K562 (cell line): ENCODE measurements at regions not wholly inside any gene's neighbourhood (a gene's known extent, or its start where the extent isn't known, plus 50 kb on each side); places are given as distances from the start of the nearest gene placed in this dataset.

ENCODE experiments used
- CBX2 ChIP-seq: fragments of 200-600 bp; sonication (generic); IDR thresholded peaks from one replicate; pipeline ENCODE4 v1.6.1; 2012; ENCODE audit warnings: mild to moderate bottlenecking, low read length, inconsistent platforms; ENCODE audit not compliant: insufficient read depth, poor library complexity, severe bottlenecking
- ERF ChIP-seq: fragments of 450-650 bp; formaldehyde crosslinking; IDR thresholded peaks from 2 replicates; pipeline ENCODE4 v1.4.0; 2020; ENCODE audit warnings: mild to moderate bottlenecking, mixed read lengths
- L3MBTL2 ChIP-seq: fragments of 450-650 bp; IDR thresholded peaks from 2 replicates; pipeline ENCODE4 v1.6.1; 2016; ENCODE audit warnings: mild to moderate bottlenecking, moderate library complexity
- RFX1 ChIP-seq: fragments of 450-650 bp; IDR thresholded peaks from 2 replicates; pipeline ENCODE4 v1.6.1; 2016; ENCODE audit warnings: mild to moderate bottlenecking, moderate library complexity
- SMARCC2 ChIP-seq: fragments of 450-650 bp; IDR thresholded peaks from 2 replicates; pipeline ENCODE4 v1.6.1; 2017; ENCODE audit warnings: antibody characterized with exemption, moderate library complexity, mild to moderate bottlenecking, low read depth
- ZFPM2 ChIP-seq: fragments of 250-450 bp; sonication (Bioruptor Pico); IDR thresholded peaks from 2 replicates; pipeline ENCODE4 v1.5.1; 2022; ENCODE audit warnings: mild to moderate bottlenecking
- TF ChIP-seq, protein P1 (sequence below): sonication (generic); formaldehyde crosslinking; IDR thresholded peaks from 2 replicates; pipeline ENCODE4 v1.8.0; 2022; ENCODE audit warnings: mild to moderate bottlenecking, low read depth, missing genetic modification reagents
- TF ChIP-seq, protein P2 (sequence below), 2 experiments: IDR thresholded peaks; 2 replicates each; pipeline ENCODE4 v1.6.1; 2012; ENCODE audit warnings: improper control_type of control experiment in 2 of 2, low read depth in 2 of 2, low read length in 2 of 2, borderline replicate concordance in 1 of 2
- TF ChIP-seq, protein P3 (sequence below), 2 experiments: IDR thresholded peaks; 2 replicates each; pipeline ENCODE4 v1.6.1; 2011; ENCODE audit warnings: borderline replicate concordance in 1 of 2, control low read depth in 1 of 2, low read depth in 1 of 2, low read length in 1 of 2, mild to moderate bottlenecking in 1 of 2, mixed read lengths in 1 of 2, moderate library complexity in 1 of 2; ENCODE audit not compliant: insufficient read depth in 1 of 2, insufficient read length in 1 of 2, poor library complexity in 1 of 2, severe bottlenecking in 1 of 2; ENCODE audit errors: extremely low read depth in 1 of 2
- TF ChIP-seq, protein P4 (sequence below): fragments of 450-650 bp; formaldehyde crosslinking; IDR thresholded peaks from 2 replicates; pipeline ENCODE4 v1.4.0; 2020; ENCODE audit warnings: mild to moderate bottlenecking, moderate library complexity
- TF ChIP-seq, protein P5 (sequence below), 3 experiments: fragments of 200-800 bp in 1 of 3; sonication (Bioruptor generic) in 1 of 3; sonication (generic) in 1 of 3; formaldehyde crosslinking in 1 of 3; IDR thresholded peaks; 2 replicates each; pipeline versions ENCODE4 v1.6.1 to v1.8.0; 2016 to 2022; ENCODE audit warnings: mild to moderate bottlenecking in 2 of 3, missing compliant biosample characterization in 2 of 3, missing genetic modification characterization in 2 of 3, missing genetic modification reagents in 1 of 3

DNA sequence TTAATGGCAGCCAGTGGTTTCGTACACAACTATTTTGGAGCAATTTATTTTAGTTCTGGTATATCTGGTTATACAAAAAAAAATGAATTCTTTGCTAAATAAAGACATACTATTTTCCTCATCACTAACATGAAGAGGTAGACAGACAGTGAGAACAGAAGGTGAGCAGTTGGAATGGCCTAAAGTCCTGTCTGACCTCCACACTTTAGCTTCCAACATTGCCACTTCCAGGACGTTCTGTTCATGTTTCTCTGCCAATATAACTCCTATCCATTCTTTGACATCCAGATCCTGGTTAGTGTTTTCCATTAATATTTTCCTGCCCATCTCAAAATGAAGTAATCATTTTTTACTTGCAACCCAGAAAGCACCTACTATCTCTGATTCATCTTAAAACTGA, 112.9 kb upstream of the FRY start (continued):
- TF ChIP-seq, protein P1, sequence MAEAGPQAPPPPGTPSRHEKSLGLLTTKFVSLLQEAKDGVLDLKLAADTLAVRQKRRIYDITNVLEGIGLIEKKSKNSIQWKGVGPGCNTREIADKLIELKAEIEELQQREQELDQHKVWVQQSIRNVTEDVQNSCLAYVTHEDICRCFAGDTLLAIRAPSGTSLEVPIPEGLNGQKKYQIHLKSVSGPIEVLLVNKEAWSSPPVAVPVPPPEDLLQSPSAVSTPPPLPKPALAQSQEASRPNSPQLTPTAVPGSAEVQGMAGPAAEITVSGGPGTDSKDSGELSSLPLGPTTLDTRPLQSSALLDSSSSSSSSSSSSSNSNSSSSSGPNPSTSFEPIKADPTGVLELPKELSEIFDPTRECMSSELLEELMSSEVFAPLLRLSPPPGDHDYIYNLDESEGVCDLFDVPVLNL (CRISPR knock-in tag) = no peak
- TF ChIP-seq CBX2 = no peak
- TF ChIP-seq, protein P2, sequence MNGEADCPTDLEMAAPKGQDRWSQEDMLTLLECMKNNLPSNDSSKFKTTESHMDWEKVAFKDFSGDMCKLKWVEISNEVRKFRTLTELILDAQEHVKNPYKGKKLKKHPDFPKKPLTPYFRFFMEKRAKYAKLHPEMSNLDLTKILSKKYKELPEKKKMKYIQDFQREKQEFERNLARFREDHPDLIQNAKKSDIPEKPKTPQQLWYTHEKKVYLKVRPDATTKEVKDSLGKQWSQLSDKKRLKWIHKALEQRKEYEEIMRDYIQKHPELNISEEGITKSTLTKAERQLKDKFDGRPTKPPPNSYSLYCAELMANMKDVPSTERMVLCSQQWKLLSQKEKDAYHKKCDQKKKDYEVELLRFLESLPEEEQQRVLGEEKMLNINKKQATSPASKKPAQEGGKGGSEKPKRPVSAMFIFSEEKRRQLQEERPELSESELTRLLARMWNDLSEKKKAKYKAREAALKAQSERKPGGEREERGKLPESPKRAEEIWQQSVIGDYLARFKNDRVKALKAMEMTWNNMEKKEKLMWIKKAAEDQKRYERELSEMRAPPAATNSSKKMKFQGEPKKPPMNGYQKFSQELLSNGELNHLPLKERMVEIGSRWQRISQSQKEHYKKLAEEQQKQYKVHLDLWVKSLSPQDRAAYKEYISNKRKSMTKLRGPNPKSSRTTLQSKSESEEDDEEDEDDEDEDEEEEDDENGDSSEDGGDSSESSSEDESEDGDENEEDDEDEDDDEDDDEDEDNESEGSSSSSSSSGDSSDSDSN (IDR thresholded peaks at IDR 0.05; ENCODE audit: borderline replicate concordance in 1 of 2, low read depth in 2 of 2, low read length in 2 of 2) = no peak
- TF ChIP-seq, protein P3, sequence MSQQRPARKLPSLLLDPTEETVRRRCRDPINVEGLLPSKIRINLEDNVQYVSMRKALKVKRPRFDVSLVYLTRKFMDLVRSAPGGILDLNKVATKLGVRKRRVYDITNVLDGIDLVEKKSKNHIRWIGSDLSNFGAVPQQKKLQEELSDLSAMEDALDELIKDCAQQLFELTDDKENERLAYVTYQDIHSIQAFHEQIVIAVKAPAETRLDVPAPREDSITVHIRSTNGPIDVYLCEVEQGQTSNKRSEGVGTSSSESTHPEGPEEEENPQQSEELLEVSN (IDR thresholded peaks at IDR 0.05; ENCODE audit: borderline replicate concordance in 1 of 2, extremely low read depth in 1 of 2, insufficient read depth in 1 of 2, insufficient read length in 1 of 2, low read depth in 1 of 2, low read length in 1 of 2, poor library complexity in 1 of 2, severe bottlenecking in 1 of 2) = no peak
- TF ChIP-seq ERF (CRISPR knock-in tag) = no peak
- TF ChIP-seq, protein P4, sequence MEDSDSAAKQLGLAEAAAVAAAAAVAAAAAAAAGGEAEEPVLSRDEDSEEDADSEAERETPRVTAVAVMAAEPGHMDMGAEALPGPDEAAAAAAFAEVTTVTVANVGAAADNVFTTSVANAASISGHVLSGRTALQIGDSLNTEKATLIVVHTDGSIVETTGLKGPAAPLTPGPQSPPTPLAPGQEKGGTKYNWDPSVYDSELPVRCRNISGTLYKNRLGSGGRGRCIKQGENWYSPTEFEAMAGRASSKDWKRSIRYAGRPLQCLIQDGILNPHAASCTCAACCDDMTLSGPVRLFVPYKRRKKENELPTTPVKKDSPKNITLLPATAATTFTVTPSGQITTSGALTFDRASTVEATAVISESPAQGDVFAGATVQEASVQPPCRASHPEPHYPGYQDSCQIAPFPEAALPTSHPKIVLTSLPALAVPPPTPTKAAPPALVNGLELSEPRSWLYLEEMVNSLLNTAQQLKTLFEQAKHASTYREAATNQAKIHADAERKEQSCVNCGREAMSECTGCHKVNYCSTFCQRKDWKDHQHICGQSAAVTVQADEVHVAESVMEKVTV (CRISPR knock-in tag) = no peak
- TF ChIP-seq, protein P5, sequence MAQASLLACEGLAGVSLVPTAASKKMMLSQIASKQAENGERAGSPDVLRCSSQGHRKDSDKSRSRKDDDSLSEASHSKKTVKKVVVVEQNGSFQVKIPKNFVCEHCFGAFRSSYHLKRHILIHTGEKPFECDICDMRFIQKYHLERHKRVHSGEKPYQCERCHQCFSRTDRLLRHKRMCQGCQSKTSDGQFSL (CRISPR knock-in tag; IDR thresholded peaks at IDR 0.05) = no peak
- TF ChIP-seq, protein P5 (tag; IDR thresholded peaks at IDR 0.05) = no peak
- no peak for TF ChIP-seq RFX1
- no peak for TF ChIP-seq ZFPM2
- no peak for TF ChIP-seq SMARCC2
- TF ChIP-seq L3MBTL2 = no peak
